ENCODE measurements at regions not wholly inside any gene's neighbourhood (a gene's known extent, or its start where the extent isn't known, plus 50 kb on each side); places are given as distances from the start of the nearest gene placed in this dataset.

DNA sequence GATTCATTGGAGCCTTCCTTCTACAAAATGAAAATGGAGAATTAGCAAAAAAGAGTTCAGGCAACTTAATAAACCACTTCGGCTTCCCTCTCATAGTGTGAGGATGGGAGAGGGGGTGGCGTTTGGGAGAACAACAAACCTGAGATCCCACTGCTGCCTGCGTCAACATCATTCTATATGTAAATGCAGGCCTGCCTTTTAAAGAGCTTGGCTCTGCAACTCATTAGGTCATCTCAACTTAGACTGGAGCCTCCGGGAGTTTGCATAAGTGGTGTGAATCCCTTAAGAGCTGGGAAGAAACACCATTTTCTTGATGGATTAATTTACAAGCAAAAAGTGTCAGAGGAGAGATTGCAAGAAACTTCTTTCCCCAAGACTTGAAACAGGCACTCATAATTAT lies 127.6 kb upstream of the DAB1 start:
- TF ChIP-seq, protein P1, sequence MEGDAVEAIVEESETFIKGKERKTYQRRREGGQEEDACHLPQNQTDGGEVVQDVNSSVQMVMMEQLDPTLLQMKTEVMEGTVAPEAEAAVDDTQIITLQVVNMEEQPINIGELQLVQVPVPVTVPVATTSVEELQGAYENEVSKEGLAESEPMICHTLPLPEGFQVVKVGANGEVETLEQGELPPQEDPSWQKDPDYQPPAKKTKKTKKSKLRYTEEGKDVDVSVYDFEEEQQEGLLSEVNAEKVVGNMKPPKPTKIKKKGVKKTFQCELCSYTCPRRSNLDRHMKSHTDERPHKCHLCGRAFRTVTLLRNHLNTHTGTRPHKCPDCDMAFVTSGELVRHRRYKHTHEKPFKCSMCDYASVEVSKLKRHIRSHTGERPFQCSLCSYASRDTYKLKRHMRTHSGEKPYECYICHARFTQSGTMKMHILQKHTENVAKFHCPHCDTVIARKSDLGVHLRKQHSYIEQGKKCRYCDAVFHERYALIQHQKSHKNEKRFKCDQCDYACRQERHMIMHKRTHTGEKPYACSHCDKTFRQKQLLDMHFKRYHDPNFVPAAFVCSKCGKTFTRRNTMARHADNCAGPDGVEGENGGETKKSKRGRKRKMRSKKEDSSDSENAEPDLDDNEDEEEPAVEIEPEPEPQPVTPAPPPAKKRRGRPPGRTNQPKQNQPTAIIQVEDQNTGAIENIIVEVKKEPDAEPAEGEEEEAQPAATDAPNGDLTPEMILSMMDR (IDR thresholded peaks at IDR 0.05; ENCODE audit: low read depth, low read length, missing input control): no peak
- TF ChIP-seq, protein P2, sequence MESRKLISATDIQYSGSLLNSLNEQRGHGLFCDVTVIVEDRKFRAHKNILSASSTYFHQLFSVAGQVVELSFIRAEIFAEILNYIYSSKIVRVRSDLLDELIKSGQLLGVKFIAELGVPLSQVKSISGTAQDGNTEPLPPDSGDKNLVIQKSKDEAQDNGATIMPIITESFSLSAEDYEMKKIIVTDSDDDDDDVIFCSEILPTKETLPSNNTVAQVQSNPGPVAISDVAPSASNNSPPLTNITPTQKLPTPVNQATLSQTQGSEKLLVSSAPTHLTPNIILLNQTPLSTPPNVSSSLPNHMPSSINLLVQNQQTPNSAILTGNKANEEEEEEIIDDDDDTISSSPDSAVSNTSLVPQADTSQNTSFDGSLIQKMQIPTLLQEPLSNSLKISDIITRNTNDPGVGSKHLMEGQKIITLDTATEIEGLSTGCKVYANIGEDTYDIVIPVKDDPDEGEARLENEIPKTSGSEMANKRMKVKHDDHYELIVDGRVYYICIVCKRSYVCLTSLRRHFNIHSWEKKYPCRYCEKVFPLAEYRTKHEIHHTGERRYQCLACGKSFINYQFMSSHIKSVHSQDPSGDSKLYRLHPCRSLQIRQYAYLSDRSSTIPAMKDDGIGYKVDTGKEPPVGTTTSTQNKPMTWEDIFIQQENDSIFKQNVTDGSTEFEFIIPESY (IDR thresholded peaks at IDR 0.05): no peak
- TF ChIP-seq GABPA (IDR thresholded peaks at IDR 0.05 in 1 of 2, conservative IDR thresholded peaks at IDR 0.05 in 1 of 2) (no peak), JUND (IDR thresholded peaks at IDR 0.05) (no peak)
- TF ChIP-seq, protein P3, sequence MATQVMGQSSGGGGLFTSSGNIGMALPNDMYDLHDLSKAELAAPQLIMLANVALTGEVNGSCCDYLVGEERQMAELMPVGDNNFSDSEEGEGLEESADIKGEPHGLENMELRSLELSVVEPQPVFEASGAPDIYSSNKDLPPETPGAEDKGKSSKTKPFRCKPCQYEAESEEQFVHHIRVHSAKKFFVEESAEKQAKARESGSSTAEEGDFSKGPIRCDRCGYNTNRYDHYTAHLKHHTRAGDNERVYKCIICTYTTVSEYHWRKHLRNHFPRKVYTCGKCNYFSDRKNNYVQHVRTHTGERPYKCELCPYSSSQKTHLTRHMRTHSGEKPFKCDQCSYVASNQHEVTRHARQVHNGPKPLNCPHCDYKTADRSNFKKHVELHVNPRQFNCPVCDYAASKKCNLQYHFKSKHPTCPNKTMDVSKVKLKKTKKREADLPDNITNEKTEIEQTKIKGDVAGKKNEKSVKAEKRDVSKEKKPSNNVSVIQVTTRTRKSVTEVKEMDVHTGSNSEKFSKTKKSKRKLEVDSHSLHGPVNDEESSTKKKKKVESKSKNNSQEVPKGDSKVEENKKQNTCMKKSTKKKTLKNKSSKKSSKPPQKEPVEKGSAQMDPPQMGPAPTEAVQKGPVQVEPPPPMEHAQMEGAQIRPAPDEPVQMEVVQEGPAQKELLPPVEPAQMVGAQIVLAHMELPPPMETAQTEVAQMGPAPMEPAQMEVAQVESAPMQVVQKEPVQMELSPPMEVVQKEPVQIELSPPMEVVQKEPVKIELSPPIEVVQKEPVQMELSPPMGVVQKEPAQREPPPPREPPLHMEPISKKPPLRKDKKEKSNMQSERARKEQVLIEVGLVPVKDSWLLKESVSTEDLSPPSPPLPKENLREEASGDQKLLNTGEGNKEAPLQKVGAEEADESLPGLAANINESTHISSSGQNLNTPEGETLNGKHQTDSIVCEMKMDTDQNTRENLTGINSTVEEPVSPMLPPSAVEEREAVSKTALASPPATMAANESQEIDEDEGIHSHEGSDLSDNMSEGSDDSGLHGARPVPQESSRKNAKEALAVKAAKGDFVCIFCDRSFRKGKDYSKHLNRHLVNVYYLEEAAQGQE (IDR thresholded peaks at IDR 0.05): no peak

Measured in liver (tissue), 3 donors.